ENCODE measurements at regions not wholly inside any gene's neighbourhood (a gene's known extent, or its start where the extent isn't known, plus 50 kb on each side); places are given as distances from the start of the nearest gene placed in this dataset.

DNA sequence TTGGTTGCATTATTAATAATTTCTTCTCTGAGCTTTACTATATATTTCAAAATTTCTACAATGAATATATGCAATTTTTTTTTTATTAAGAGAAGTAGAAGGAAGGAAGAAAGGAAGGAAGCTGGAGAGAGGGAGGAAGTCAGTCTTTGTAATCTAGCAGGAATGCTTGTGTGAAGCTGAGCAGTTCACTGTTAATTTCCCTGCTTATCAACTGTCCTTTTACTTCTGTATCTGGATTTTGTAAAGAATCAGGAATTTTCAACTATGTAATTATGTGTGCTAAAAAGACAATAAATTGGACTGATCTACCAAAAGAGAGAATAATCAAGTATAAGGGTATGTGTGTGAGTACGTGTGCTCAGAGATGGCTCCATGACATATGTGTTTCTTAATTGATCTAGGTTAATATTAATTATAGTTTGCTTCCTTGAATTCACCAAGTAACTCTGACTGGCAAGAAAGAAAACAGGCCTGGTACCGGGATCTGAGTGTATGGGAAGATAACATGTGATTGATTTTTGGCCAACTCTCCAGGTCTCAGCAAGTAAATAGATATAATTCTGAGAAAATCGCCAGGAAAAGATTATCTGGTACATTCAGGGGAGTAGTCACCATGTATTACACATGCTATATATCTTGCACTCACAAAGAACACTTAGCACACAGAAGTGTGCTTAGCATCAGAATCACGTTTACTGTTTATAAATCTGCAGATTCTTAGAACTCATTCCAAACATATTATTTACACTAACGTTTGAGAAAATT lies 1758.8 kb upstream of the WWC1 start:
- TF ChIP-seq EZH2 (IDR thresholded peaks at IDR 0.05): no peak
- no peak for TF ChIP-seq POLR2AphosphoS5 (IDR thresholded peaks at IDR 0.05; ENCODE audit: borderline replicate concordance, low read depth, low read length)
- no peak for TF ChIP-seq FOXP2 (optimal IDR thresholded peaks at IDR 0.05; ENCODE audit: control extremely low read depth, extremely low read length, insufficient read depth)
